ENCODE measurements at regions not wholly inside any gene's neighbourhood (a gene's known extent, or its start where the extent isn't known, plus 50 kb on each side); places are given as distances from the start of the nearest gene placed in this dataset.

GRCh38 chr2:129299756-129300155, 679.7 kb upstream of the RAB6C start:
- TF ChIP-seq CTCF (IDR thresholded peaks at IDR 0.05; ENCODE audit: extremely low read depth, low read depth, low read length) = no peak
- no peaks in the 10 kb centered on the region for H3K79me2 ChIP-seq (ENCODE audit: insufficient read depth, low read length)
- H4K20me1 ChIP-seq (ENCODE audit: insufficient read depth, low read length) = no peaks in the 10 kb centered on the region
- H3K27me3 ChIP-seq (ENCODE audit: insufficient read depth, low read length) = no peaks in the 10 kb centered on the region
- no peak overlapping the region for H3K27ac ChIP-seq (ENCODE audit: low read depth, low read length)
- no peaks in the 10 kb centered on the region for H3K4me1 ChIP-seq (ENCODE audit: insufficient read depth, low read length)
- DNase-seq (ENCODE audit: insufficient read length, low spot score, missing footprints) = no peak
- no peaks in the 10 kb centered on the region for H3K9me3 ChIP-seq (ENCODE audit: low read depth, low read length)
- H3K4me3 ChIP-seq (ENCODE audit: insufficient read depth, low read length) = no peak overlapping the region
- no peaks in the 10 kb centered on the region for H3K36me3 ChIP-seq (ENCODE audit: insufficient read depth, low read length)
- no peak overlapping the region for H2AFZ ChIP-seq (ENCODE audit: low read length)
- H3K4me2 ChIP-seq (ENCODE audit: insufficient read depth, low read length) = no peak overlapping the region

- Histone ChIP-seq H3K4me3 (ENCODE audit: insufficient read depth, low read length) (no peak overlapping the region), H4K20me1 (ENCODE audit: insufficient read depth, low read length) (no peaks in the 10 kb centered on the region), H3K9me3 (ENCODE audit: low read depth, low read length) (no peaks in the 10 kb centered on the region), H2AFZ (ENCODE audit: low read length) (no peak overlapping the region), H3K4me2 (ENCODE audit: insufficient read depth, low read length) (no peak overlapping the region), H3K36me3 (ENCODE audit: insufficient read depth, low read length) (no peaks in the 10 kb centered on the region), H3K4me1 (ENCODE audit: insufficient read depth, low read length) (no peaks in the 10 kb centered on the region), H3K27ac (ENCODE audit: low read depth, low read length) (no peak overlapping the region), H3K27me3 (ENCODE audit: insufficient read depth, low read length) (no peaks in the 10 kb centered on the region), H3K79me2 (ENCODE audit: insufficient read depth, low read length) (no peaks in the 10 kb centered on the region)
- no peak for TF ChIP-seq CTCF (IDR thresholded peaks at IDR 0.05; ENCODE audit: extremely low read depth, low read depth, low read length)
- no peak for DNase-seq (ENCODE audit: insufficient read length, low spot score, missing footprints)
These were observed 679.0 kb upstream of the RAB6C start for GRCh38 chr2:129300456-129300855.

GRCh38 chr2:129301431-129301913, 678.0 kb upstream of the RAB6C start:
- Histone ChIP-seq H3K27ac (ENCODE audit: low read depth, low read length) (no peak overlapping the region), H3K9me3 (ENCODE audit: low read depth, low read length) (no peaks in the 10 kb centered on the region), H3K36me3 (ENCODE audit: insufficient read depth, low read length) (no peaks in the 10 kb centered on the region), H2AFZ (ENCODE audit: low read length) (no peak overlapping the region), H3K4me1 (ENCODE audit: insufficient read depth, low read length) (no peaks in the 10 kb centered on the region), H3K4me3 (ENCODE audit: insufficient read depth, low read length) (no peak overlapping the region), H4K20me1 (ENCODE audit: insufficient read depth, low read length) (no peaks in the 10 kb centered on the region), H3K27me3 (ENCODE audit: insufficient read depth, low read length) (no peaks in the 10 kb centered on the region), H3K79me2 (ENCODE audit: insufficient read depth, low read length) (no peaks in the 10 kb centered on the region), H3K4me2 (ENCODE audit: insufficient read depth, low read length) (no peak overlapping the region)
- no peak for DNase-seq (ENCODE audit: insufficient read length, low spot score, missing footprints)
- TF ChIP-seq CTCF (IDR thresholded peaks at IDR 0.05; ENCODE audit: extremely low read depth, low read depth, low read length) = no peak

GRCh38 chr2:129302106-129302505, 677.4 kb upstream of the RAB6C start:
- no peaks in the 10 kb centered on the region for H3K4me1 ChIP-seq (ENCODE audit: insufficient read depth, low read length)
- H3K9me3 ChIP-seq (ENCODE audit: low read depth, low read length) = no peaks in the 10 kb centered on the region
- H3K27me3 ChIP-seq (ENCODE audit: insufficient read depth, low read length) = no peaks in the 10 kb centered on the region
- no peak for DNase-seq (ENCODE audit: insufficient read length, low spot score, missing footprints)
- H3K79me2 ChIP-seq (ENCODE audit: insufficient read depth, low read length) = no peaks in the 10 kb centered on the region
- no peak overlapping the region for H3K4me2 ChIP-seq (ENCODE audit: insufficient read depth, low read length)
- no peaks in the 10 kb centered on the region for H3K36me3 ChIP-seq (ENCODE audit: insufficient read depth, low read length)
- H4K20me1 ChIP-seq (ENCODE audit: insufficient read depth, low read length) = no peaks in the 10 kb centered on the region
- no peak overlapping the region for H3K27ac ChIP-seq (ENCODE audit: low read depth, low read length)
- no peak for TF ChIP-seq CTCF (IDR thresholded peaks at IDR 0.05; ENCODE audit: extremely low read depth, low read depth, low read length)
- H2AFZ ChIP-seq (ENCODE audit: low read length) = no peak overlapping the region
- H3K4me3 ChIP-seq (ENCODE audit: insufficient read depth, low read length) = no peak overlapping the region
